ENCODE measurements at regions not wholly inside any gene's neighbourhood (a gene's known extent, or its start where the extent isn't known, plus 50 kb on each side); places are given as distances from the start of the nearest gene placed in this dataset.

GRCh38 chr2:6008726-6009125 lies 316.5 kb downstream of the SOX11 start:
- DNase-seq: no peak

DNA sequence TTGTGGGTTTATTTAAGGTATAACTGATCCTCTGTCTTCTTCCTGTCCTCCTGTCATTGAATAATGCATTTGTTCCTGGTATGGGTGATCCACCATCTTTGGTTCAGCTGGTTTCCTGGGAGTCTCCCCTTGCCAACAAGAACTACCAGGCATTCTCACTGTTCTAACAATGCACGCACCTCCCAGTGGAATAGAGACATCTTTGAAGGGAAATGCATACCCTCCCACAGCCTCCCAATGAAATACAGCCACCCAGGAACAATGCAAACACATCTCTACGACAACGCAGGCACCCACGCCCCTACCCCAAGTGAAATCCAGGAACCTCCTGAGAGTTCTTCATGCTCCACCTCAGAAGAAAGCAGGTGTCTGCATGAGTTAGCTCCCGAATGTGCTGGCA lies 318.0 kb downstream of the SOX11 start:
- no peak for DNase-seq

DNA sequence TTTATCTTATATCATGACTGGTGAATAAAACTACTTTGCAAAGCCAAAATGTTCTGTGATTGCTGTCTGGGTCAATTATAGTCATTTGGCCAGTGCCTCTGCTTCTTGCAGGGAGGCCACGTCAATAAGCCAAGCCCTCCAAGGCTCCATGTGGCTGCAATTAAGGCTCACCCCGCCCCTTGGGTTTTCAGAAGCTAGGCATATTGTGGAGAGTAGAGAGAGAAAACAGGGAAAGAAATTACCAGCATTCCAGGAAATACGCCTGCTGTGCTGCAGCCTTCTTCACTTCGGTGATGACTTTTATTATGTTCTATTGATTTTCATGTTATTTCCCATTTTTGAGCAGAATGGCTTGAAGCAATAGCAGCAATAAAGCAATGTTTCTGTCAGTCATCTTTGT lies 319.7 kb downstream of the SOX11 start:
- no peak for DNase-seq

DNA sequence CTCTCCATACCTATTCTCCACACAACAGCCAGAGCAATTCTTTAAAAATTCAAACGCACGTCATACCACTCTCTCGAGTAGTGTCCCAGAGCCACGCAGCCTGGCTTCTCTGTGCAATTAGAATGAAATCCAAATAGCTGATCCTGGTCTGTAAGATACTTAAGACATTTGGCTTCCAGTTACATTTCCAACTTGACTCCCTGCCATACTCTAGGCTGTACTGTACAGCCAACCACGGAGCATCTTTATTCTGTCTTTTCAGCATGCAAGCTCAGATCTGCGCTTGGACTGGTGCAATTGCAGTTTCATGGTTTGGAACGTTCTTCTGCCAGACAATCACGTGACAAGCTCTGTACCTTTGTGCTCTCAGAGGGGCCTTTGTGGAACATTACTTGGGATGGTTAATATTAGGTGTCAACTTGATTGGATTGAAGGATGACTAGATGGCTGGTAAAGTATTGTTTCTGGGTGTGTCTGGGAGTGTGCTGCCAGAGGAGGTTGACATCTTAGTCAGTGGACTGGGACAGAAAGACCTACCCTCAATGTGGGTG lies 325.6 kb downstream of the SOX11 start:
- DNase-seq: no peak

DNA sequence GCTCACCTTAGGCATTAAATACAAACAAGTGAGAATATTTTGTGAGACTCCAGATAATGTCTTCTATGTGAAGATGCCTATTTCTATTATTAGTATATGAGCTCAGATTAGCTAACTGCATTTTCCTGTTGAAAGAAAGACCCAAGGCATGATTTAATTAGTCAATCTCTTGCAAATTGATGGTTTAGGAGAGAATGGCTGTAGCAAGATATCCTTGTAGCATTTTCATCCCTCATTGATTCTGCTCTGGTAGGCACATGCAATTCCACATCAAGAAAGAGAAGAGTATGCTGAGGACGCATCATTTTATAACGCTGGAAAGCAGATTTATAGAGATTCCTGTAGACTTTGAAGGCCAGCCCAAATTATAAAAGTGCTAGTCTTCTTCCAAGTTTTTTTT lies 332.0 kb downstream of the SOX11 start:
- DNase-seq: no peak

- no peak for DNase-seq
Observed at GRCh38 chr2:6024784-6025183, 332.6 kb downstream of the SOX11 start.

DNA sequence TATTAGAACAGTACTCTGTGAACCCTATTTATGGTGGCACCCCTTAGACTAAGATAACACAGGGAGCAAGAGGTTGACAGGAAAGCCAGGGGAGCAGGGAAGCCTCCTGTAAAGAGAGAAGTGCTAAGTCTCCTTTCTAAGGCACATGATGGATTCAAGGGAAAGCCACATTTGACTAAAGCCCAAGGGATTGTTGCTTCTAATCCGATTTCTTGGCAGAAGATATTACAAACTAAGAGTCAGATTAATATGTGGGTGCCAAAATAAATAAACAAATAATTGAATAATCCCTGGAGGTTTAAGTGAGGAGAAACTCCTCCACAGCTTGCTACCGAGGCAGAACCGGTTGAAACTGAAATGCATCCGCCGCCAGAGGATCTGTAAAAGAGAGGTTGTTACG lies 333.2 kb downstream of the SOX11 start:
- DNase-seq: no peak

GRCh38 chr2:6027066-6027465 lies 334.9 kb downstream of the SOX11 start:
- DNase-seq: no peak

DNA sequence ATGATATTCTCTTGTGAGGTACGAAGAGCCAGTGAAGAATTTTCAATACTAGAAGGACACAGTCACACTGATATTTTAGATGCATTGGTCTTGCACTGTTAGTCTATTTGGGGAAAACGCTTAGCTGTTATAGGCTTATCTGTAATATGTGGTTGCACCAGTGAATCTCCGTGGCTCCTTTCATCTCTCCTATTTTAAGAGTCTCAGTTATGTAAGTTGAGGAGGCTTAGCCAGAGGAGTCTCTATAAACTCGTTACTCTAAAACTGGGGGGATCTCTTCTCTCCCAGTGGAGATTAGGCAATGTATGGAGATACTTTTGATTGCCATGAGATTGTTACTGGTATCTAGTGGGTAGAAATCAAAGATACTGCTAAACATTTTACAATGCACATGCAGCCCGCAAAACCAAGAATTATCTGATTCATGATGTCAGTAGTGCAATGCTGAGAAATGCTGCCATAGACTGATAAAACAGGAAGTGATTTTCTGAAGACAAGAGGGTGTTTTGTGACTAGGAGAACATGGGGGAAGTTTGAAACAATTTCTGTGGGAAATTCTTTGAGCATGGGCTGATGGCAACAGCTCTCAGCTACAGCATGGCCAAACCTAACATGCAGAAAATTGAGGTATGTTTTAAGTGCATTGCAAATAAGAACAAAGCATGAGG lies 339.1 kb downstream of the SOX11 start:
- no peak for DNase-seq

- DNase-seq: no peak
Observed at GRCh38 chr2:6036211-6036610, 344.0 kb downstream of the SOX11 start.

GRCh38 chr2:6043238-6043637 lies 351.1 kb downstream of the SOX11 start:
- no peak for DNase-seq

DNA sequence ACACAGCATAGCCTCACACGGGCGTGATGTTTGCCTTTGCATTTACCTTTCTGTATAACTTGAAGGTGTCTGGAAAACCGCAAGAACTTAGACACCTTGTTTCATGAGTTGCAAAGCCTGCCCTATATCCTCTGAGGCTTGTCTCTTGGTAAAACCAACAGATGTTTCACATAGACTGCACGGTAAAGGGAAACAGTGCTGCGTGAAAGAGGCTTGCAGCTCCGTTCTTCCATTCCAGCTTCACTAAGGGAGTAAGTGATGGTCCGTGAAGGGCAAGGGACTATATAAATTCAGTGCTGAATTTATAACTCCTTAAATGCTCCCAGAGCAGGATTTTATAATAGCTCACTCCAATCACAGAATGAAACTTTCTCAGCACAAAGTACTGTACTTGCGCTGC lies 360.5 kb downstream of the SOX11 start:
- no peak for DNase-seq

- no peak for DNase-seq
Observed at GRCh38 chr2:6053743-6054142, 361.6 kb downstream of the SOX11 start.

DNA sequence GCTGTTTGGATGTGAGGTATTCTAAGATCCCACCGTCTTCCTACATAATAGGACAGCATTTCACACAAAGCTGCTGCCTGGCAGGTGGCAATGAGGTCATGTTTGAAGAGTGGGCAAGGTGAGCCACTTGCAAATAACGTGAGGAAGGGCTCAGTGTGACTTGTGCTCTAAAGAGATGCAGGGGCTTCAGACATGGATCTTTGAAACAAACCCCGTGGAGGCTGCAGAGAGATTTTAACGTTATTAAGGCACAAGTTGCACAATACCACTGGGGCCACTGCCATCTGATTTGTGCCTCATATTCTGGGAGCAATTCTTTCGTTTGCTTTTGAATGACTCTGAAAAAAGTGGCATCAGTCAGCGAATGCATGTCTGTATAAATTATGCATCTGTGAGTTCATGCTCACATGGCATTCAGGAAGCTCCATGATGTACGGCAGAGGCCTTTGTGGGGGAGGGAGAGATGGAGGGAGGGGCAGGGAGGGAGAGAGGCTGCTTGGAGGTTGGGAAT lies 362.0 kb downstream of the SOX11 start:
- no peak for DNase-seq

GRCh38 chr2:6060992-6061663 lies 368.9 kb downstream of the SOX11 start:
- DNase-seq: no peak

GRCh38 chr2:6064757-6065156 lies 372.6 kb downstream of the SOX11 start:
- no peak for DNase-seq

DNA sequence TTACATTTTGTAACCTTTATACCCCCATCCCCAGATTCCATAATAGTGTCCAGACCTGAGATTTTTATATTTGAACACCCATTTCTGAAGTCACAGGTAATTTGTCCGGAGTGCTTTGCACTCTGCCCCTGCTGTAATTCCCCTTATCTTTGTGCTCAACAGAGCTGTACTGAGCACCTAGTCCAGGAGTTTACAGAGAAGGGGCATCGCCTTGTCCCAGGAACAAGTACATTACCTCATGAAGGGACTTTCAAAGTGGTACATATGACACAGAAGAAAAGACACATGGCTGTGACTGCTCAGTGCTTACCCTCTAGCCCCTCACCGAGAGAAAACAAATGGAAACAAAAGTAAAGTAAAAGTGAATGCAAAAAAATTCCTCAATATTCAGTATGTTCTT lies 373.5 kb downstream of the SOX11 start:
- no peak for DNase-seq

DNA sequence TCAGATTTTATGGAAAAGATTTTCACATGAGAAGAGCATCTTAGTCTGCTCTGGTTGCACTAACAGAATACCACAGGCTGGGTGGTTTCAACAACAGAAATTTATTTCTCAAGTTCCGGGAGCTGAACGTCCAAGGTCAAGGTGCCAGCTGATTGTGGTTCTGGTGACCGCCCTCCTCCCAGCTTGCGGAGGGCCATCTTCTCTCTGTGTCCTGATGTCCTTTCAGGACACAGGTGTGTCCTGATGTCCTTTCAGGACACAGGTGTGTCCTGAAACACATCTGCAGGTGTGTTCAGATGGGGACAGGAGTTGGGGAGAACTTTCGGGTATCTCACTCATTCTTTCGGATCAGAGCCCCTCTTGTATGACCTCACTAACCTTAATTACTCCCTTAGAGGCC lies 374.9 kb downstream of the SOX11 start:
- no peak for DNase-seq

DNA sequence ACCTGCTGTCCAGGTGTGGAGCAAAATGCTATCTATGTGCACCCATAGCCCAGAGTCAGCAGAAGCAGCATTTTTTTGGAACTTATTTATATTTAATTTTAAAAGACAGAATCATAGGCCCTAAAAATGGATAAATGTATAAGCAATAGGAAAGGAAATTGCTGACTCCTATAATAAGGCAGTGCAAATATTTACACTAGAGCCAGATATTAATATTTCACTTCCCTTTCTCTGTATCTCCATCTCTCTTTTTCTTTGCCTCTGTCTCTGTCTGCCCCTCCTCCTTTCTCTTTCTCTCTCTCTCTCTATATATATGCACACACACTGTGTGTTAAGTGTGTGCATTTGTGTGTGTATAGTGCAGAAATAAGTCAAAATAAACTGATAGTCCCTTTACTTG lies 375.6 kb downstream of the SOX11 start:
- DNase-seq: no peak

DNA sequence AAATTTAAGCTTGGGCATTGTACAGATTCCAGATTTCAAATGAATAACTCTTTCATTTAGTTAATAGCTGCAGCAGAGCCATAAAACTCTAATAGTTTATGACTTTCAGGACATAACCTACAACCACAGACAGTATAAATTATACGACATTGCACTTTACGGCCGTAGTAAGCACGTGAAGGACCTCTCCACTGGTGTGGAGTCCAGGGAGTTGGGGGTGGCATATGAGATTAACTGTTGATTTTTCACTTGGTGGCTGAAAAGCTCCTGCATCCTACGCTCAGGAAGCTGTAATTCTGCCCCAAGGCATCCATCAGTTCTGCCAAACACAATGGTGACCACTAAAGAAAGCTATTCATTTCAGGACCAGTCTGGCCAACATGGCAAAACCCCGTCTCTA lies 376.2 kb downstream of the SOX11 start:
- DNase-seq: no peak

GRCh38 chr2:6069381-6069780 lies 377.2 kb downstream of the SOX11 start:
- no peak for DNase-seq

DNA sequence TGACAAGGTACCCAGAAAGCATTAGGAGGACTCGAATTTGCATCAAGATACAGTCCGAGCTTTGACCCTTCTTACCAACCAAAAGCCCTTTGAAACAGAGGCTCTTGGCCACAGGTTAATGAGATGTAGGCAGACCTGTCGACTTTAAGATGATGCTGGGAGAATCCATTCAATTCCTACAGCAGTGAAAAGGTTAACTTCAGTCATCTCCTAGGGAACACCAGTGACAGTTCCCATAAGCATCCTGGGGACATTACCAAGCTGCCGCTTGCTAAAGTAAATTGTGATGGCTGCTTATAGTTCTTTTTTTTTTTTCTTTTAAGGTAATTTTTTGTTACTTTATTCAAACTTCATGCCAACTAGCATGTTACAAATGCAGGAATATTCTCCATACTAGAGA lies 379.3 kb downstream of the SOX11 start:
- DNase-seq: no peak

- no peak for DNase-seq
Observed at GRCh38 chr2:6072276-6072675, 380.1 kb downstream of the SOX11 start.

- DNase-seq: no peak
Observed at GRCh38 chr2:6072768-6073167, 380.6 kb downstream of the SOX11 start.

Measured in activated CD4-positive, CD25-positive, alpha-beta regulatory T cell (primary cell).